HG03354 (cell line): ENCODE measurements at regions not wholly inside any gene's neighbourhood (a gene's known extent, or its start where the extent isn't known, plus 50 kb on each side); places are given as distances from the start of the nearest gene placed in this dataset.

ENCODE experiments used
- ATAC-seq: cut with Tn5 transposase; IDR thresholded peaks from one replicate; pipeline ENCODE4 v1.9.1; 2021; ENCODE audit warnings: mild to moderate bottlenecking; ENCODE audit not compliant: unreplicated experiment, poor library complexity, severe bottlenecking

DNA sequence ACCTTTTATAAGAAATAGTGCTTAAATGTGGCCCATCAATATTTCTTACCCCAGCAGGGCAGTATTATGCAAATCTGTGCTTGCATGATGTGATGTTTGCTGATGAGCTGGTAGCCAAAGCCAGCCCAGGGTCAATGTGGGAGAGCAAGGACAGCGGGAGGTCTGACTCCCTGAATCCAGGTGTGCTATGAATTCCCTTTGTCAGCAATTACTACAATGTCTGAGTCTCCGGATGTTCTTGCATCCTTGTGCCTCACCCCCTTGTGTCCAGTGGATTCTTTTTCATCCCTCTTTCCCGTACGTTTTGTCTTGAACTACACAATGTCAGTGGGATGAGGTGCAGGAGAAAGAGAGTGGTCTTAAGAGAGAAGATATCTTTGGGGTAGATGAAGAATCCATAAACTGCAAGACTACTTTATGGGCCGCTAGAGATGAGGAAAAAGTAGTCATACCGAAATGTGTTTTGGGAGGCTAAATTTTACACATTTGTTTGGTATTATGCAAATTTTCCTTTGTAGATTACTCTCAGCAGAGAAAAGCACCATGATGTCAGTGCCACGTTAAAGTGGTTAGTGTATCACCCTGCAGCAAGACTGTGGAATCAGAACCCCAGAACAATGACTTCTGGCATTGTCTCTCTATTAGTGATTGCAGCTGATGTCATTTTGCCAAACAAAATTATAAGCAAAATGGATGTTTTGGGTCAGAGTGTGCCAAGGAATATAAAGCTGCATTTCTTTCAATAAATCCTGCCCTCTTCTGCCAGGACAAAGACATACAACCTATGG, 53.5 kb upstream of the TSHZ3 start:
- no peak for ATAC-seq

DNA sequence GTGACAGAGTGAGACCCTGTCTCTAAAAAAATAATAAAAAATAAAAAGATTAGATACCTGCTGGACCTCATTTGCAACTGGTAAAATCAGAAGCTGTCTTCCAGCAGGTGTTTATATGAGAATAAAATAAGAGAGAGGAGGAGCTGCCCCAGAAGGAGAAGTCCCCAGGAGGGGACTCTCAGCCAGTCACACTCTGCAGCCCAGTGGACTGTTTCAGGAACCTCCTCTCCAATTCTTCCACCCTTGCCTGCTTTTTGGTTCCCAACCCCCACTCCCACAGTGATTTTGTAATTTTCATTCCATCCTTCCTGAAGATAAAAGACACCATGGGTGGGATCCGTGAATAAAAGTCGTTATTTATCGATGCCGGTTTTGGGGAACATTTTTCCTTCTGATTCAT, 56.9 kb upstream of the TSHZ3 start:
- ATAC-seq, result no peak

DNA sequence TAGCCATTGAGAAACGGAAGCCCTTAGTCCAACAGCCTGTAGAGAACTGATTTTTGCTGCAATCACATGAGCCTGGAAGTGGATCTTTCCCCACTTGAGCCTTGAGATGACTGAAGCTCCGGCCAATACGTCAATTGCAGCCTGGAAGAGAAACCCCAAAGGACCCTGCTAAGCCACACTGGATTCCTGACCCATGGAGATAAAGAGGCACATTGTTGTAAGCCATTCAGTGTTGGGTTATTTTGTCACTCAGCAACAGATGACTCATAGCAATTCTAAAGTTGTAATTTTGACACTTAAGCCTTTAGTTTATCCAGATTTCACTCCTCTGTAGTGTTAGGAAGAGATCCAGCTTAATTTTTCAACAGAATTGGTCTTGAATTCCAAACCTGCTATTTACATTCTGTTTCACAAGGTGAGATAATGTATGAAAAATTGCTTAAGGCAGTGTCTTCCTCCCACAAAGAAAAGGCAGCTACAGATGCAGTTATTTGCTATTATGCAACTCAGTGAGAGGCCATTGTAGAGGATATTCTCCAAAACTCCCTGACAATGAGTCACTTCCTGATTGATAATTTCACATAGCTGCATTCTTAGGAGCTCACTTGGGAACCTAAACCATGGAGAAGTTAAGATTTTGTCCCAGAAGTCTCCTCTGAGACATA, 59.4 kb upstream of the TSHZ3 start:
- ATAC-seq, result no peak

DNA sequence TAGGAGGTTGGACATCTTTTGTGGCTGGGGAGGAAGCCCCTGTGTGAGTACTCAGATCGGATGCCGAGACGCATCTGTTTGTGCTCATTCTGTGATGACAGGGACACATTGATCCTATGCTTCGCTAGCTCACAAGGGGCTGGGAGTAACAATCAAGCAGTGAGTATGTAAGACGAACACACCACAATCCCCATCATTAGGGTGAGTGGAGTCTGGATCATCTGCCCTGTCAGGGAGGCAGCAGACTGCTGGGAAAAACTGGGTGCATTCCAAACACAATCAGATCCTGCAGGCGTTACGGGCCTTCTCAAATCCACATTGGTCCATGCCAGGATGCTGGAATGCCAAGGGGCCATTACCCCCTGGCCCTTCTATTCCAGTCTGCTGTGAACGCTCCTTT, 64.1 kb upstream of the TSHZ3 start:
- ATAC-seq, result no peak

DNA sequence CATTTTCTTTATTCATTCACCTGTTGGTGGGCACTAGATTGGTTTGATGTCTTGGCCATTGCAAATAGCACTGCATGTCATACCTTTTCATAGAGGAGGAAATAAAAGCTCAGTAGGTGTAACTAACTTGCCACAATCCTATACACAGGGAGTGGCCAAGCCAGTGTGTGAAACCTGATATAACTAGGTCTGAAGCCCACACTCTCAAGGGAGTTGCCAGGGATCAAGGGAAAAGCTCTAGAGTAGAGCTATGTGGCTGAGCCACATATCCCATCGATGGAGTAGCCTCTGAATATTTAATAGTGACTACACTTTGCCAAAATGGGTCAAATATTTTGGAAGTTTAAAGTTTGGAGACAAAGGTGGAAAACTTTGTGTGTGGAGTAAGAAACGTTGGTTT, 66.1 kb upstream of the TSHZ3 start:
- ATAC-seq, result no peak

DNA sequence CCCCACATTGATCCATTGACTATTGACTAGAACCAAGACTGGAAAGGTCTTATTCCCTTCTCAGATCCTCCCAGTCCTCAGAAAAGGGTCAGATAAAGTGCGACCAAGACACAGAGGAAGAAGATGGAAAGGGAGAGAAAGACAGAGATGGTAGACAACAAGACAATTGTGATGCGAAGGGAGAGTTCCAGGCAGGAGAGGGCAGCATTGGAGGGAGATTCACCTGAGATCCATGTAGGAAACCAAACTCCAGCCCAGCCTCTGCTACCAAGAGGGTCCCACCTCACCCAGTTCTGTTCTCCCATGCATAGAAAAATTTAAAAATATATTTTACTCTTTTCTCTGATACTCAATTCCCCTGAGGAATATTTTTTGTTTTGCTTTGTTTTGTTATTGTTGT, 67.3 kb upstream of the TSHZ3 start:
- no peak for ATAC-seq

DNA sequence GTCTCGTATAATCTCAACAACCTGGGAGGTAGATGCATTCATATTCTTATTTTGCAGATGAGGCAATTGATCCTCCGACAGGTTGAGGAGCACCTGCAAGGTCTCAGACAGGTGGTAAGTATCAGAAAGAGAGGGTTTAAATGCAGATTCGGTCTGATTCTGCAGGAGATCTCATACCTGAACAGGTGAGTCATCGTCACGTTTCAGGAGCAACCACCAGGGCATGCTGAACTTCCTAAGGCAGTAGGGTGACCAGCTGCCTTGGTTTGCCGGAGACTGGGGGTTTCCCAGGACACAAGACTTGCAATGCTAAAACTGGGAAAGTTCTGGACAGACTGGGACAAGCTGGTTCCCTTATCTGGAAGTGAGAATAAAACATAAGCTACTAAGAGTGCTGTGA, 68.8 kb upstream of the TSHZ3 start:
- ATAC-seq, result no peak

DNA sequence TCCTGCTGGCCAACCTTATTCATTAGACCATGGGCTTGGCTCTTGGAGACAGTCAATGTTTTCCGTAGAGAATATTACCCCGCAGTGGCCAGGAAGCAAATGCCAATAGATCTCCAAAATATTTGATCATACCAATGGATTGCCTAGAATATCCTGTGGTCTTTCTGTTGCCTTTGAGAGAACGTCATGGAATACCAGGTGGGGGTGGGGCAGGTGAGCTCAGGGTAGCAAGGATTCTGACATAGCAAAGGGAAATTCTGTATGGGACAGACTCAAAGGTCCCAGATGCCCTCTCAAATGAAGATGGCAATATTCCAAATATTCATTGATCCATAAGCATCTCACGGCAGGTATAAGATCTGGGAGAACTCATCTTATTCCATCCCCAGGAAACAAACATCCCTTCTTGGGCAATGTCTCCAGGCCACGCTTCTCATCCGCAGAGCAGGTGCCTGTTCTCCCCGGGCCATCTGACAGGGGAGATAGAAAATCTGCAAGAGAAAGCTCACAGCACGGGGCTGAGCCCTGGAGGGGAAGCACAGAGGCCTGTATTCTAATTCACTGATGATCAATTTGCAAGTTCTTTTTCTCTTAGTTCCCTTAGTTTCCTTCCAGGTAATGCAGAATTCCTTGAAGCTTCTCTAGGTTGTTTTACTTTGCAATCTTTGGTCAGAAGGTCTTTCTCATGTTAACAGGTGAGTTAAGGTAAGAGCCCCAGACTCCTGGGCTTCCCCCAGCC, 69.6 kb upstream of the TSHZ3 start:
- ATAC-seq, result no peak

DNA sequence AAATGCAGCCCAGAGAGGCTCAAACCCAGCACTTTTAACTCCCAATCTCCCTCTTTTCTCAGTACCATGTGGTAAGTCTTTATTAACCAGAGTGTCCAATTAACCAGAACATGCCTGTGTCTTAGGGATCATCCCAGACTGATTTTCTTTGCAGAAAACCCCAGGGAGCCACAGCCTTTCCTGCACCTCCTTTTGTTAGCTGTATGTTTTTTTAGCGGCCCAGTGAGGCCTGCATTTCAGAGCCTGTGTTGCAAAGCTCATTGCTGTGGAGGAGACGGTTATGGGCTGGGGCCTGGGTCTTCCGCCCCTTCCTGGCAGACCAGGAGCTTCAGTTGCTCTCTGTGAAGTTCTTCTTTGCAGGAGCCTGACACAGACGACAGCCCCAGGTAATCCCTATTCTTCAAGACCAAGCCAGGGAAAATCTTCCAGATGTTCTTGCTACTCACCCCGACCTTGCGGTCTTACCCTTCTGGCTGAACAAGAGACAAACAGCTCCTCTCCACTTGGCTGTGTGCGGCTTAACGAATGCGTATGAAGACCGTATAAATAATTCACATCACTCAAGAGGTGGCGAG, 70.7 kb upstream of the TSHZ3 start:
- no peak for ATAC-seq

DNA sequence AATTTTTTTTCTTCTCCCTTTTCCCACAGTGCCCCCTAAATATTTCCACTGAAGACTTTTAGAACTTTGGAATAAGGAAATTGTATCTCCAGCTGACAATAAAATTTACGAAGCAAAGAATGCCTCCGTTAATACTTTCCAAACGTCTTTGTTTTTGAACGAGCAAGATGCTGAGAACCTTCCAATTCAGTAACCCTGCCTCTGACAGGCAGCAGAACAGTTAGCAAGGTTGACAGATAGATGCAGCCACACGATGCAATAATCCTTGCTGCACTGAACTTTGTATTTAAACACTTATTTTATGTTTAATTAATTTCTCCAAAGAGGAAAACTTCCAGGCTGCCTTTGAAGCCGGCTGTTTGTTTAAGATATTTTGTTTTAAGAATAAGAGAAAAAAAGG, 71.8 kb upstream of the TSHZ3 start:
- no peak for ATAC-seq

DNA sequence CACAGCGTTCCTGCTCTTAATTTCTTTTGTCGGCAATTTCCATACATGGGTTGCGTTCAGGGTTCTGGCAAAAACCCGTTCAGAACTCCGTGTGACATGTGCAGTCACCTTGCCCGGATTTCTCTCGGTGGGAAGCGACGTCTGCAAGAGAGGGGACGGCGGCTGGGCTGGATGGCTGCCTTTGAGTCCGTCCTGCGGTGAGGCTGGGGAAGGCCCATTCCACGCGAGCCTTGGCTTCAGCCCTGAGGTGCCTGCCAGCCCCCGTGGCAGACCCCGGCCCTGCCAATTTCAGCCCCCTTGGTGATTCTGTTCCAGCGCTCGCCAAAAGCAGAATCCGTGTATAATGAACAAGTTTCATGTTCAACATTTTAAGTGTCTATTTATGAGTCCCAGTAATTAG, 72.6 kb upstream of the TSHZ3 start:
- no peak for ATAC-seq

DNA sequence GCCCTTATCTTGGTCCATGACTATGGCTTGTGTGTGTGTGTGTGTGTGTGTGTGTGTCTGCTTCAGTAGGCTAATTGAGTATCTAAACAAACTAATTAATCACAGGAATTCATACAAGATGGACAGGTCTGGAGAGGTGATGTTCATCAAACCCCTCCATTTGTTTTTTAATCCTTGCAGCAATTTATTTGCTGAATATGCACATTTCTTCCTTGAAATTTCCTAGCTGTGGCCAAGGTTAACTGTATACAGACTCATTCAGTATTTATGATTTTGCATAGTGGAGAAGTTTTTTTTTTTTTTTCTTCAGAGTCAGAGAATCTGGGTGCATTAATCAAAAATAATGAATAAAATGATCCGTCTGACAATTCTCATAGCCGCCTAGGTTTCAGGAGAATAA, 74.7 kb upstream of the TSHZ3 start:
- no peak for ATAC-seq

DNA sequence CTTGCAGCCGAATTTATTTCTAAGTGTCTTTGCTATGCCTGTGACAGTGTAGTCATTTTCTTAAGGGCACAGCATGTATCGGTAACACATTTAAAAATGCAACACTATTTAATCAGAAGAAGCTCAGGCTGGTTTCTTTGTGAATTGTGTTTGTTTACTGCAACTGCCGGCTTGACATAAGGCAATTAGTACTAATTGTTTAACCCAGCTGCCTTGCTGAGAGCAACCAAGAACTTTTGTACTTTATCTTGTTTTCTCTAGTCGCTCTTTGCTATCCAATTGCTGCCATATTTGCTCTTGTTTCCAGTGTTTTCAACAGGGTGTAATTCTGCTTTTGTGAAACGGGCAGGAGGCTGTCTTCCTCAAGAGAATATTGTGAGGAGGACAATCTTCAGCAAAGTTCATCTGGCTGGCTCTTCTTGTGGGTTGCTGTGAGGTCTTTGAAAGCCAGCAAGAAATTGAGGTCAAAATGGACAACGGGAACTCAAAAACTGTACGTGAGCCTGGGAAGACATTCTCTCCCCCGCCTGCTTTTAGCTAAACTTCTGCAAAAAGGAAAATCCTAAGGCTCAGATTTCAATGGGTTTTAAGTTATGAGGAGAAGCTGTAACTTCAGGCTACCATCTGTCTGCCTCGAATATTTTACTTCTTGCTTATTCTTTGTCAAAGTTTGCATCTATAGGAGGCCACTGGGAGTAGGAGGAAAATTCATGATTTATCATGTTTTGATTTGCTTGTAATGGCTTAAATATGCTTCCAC, 75.8 kb upstream of the TSHZ3 start:
- ATAC-seq, result no peak

DNA sequence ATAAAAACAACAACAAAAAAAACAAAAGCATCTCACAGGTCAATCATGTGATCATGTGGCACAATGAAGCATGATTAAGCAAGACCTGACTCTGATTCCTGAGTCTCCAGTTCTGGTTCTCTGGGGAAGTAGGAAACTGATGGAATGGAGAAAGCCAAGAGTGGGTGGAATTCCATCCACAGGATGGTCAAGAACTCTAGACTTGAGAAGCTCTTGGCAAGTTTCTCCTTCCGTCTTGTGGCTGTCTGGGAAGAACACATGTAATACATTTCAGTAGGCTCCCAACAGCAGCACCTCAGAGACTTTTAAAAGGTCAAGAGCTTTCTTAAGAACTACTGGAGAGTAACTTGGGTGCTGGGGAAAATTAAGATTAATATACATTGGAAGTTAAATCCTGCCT, 78.6 kb upstream of the TSHZ3 start:
- no peak for ATAC-seq

DNA sequence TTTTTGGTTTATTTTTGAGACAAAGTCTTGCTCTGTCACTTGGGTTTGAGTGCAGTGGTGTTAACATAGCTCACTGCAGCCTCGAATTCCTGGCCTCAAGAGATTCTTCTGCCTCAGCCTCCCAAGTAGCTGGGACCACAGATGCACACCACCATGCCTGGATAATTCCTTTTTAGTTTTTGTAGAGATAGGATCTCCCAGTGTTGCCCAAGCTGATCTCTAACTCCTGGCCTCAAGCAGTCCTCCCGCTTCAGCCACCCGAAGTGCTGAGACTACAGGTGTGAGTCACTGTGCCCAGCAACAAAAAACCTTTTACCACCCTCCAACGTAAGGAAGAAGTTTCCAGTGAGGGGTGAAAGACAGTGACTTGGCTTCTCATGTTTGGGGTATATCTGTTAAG, 81.1 kb upstream of the TSHZ3 start:
- no peak for ATAC-seq

DNA sequence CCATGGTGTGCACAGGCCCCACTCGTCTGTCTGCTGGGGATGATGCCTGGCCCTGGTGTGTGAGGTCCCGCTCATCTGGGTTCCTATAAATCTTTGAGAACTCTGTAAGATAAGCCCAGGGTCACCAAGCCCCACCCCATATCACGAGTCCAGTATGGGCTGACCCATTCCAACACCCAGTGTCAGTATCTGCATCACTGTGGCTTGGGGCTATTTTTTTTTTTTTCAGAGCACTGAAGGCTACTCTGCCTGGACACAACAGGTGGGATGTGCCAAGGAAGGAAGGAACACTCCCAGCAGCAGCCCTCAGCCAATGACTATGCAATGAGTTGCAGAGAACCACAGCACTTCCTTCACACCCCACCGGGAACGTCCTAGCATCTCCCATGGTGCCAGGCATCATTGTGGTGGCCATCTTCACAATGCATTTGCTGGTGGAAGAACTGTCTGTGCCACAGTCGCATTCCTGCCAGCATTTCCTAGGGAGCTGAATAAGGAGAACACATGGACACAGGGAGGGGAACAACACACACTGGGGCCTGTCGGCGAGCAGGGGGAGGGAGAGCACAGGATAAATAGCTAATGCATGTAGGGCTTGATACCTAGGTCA, 83.1 kb upstream of the TSHZ3 start:
- no peak for ATAC-seq

DNA sequence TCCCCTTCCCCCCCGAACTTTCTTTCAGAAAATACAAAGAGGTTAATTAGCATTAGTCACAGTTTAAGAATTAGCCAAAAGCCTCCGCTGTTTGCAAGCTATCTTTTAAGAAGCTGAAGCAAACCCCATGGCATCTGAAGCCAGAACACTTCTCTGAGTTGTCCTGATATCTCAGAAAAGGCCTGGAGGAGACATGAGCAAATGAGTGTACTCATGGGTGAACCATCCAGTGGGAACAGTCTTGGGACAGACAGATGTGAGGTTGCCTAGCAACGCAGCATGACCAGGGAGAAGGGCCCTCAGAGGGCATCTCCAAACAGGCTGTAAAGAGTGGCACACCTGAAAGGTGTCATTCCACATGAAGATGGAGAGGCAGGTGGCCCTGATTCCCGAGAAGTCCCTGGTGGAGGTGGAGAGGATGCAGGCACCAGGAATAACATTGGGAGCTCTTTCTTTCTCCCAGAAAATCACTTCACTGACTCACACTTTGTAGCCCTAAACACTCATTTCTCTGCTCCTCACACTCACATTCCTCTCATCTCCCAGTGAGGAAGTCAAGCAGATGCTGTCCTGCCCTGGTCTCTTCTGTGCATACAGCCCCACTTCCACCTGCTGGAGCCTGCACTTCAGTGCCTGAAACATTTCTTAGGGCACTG, 87.0 kb upstream of the TSHZ3 start:
- ATAC-seq, result no peak

DNA sequence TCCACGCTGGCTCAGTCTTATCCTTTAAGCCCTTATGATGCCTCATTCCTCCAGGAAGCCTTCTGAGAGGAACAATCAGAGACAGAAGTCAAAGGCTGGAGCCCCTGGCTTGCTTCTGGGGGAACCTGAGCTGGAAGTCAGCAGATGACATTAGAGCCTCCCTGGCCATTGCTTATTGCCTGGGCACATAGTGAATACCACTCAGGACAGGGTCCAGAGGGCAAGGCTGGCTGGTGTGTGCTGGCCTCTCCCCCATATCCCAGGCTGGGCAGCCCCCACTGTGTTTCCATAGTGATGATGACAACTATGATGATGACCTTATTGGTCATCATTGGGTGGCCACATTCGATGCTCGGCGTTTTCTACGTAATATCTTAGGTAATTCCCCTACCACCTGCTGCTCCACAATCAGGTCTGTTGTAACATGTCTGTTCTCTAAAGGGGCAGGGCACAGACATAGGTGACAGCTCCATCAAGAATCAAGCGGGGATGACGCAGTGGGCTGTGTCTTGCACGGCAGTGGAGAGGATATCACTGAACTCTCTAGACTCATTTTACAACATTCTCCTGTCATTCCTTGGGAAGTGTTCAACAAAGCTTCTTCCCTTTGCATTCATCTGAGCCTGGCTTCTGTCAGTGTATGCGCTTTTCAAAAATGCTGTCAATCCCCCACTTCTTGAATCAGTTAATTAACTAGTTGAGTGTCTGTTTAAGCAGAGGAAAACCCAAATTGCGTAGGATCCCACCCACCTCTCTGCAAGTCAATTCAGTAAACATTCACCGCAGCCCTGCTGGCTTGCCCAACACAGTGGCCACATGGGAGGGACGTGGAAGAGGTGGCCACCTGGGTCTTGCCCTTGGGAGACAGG, 89.4 kb upstream of the TSHZ3 start:
- ATAC-seq, result no peak
